ENCODE measurements at regions not wholly inside any gene's neighbourhood (a gene's known extent, or its start where the extent isn't known, plus 50 kb on each side); places are given as distances from the start of the nearest gene placed in this dataset.
"Not testable (repeated sequence)": the region's sequence is repeated elsewhere in the genome, so short reads cannot be mapped to it uniquely, and the experiment has no call there.

DNA sequence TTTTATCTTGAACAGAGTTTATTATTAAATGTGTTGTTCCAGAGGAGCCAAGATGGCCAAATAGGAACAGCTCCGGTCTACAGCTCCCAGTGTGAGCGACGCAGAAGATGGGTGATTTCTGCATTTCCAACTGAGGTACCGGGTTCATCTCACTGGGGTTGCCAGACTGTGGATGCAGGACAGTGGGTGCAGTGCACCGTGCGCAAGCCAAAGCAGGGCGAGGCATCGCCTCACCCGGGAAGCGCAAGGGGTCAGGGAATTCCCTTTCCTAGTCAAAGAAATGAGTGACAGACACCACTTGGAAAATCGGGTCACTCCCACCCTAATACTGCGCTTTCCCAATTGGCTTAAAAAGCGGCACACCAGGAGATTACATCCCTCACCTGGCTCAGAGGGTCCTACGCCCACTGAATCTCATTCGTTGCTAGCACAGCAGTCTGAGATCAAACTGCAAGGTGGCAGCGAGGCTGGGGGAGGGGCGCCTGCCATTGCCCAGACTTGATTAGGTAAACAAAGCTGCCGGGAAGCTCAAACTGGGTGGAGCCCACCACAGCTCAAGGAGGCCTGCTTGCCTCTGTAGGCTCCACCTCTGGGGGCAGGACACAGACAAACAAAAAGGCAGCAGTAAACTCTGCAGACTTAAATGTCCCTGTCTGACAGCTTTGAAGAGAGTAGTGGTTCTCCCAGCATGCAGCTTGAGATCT is 155.2 kb upstream of the KBTBD8 start:
- H3K4ac ChIP-seq (replicated peaks; ENCODE audit: insufficient read length, low read depth, low read length); H3K18ac ChIP-seq (ENCODE audit: extremely low read depth, low read length); POLR2A ChIA-PET (ENCODE audit: partially characterized antibody); H4K20me1 ChIP-seq (replicated peaks in 1 of 2; ENCODE audit: control insufficient read depth in 1 of 2, insufficient read depth in 2 of 2, low read length in 2 of 2); H3K23ac ChIP-seq (ENCODE audit: insufficient read length); H3K9me3 ChIP-seq (ENCODE audit: insufficient read depth in 2 of 2, low read depth in 1 of 2, low read length in 1 of 2); H2BK5ac ChIP-seq (ENCODE audit: low read depth, low read length); H4K8ac ChIP-seq (ENCODE audit: extremely low read depth, insufficient read depth, low read length); H2AK5ac ChIP-seq (ENCODE audit: low read depth, low read length); H3K79me1 ChIP-seq (ENCODE audit: low read depth, low read length); H3K27me3 ChIP-seq (replicated peaks in 1 of 4; ENCODE audit: control insufficient read depth in 3 of 4, extremely low read depth in 1 of 4, insufficient read depth in 3 of 4, low read length in 3 of 4); H2BK20ac ChIP-seq (ENCODE audit: low read length); H3K27ac ChIP-seq (ENCODE audit: low read depth, low read length); H2BK12ac ChIP-seq (ENCODE audit: low read depth, low read length); H4K5ac ChIP-seq (ENCODE audit: insufficient read length, low read depth, low read length); H2BK120ac ChIP-seq (replicated peaks; ENCODE audit: low read depth, low read length); H3K23me2 ChIP-seq (ENCODE audit: low read depth, low read length); H2BK15ac ChIP-seq (ENCODE audit: low read length); H3K36me3 ChIP-seq (ENCODE audit: control insufficient read depth in 2 of 4, insufficient read depth in 4 of 4, low read length in 3 of 4); H4K91ac ChIP-seq (replicated peaks; ENCODE audit: insufficient read length, low read length); FAIRE-seq; H3K9ac ChIP-seq (replicated peaks in 1 of 4; ENCODE audit: extremely low read depth in 1 of 4, low read depth in 3 of 4, low read length in 3 of 4); H3K56ac ChIP-seq (replicated peaks; ENCODE audit: insufficient read length, low read depth, low read length); H3K4me1 ChIP-seq (replicated peaks in 1 of 4; ENCODE audit: control insufficient read depth in 3 of 4, insufficient read depth in 4 of 4, low read length in 3 of 4); H3K79me2 ChIP-seq (ENCODE audit: control insufficient read depth in 1 of 2, insufficient read depth in 2 of 2, low read length in 2 of 2); H3K14ac ChIP-seq (ENCODE audit: insufficient read length); H2AFZ ChIP-seq (ENCODE audit: low read length); H3K4me3 ChIP-seq (ENCODE audit: extremely low read depth in 1 of 4, insufficient read depth in 2 of 4, low read depth in 3 of 4, low read length in 4 of 4): not testable (repeated sequence)
- DNase-seq (ENCODE audit: low read depth in 1 of 2, low spot score in 2 of 2), result peak in 1 of 2 experiments; percentile 58
- CTCF ChIA-PET (ENCODE audit: partially characterized antibody), result interaction anchor here (0.8 to 3.8 kb wide), 6 partner anchors 15 to 39 kb away, joined by 3 to 19 read pairs (median 5); no protein-coding TSS in a partner anchor
- WGBS, 2 experiments (ENCODE audit: extremely low coverage in 1 of 2, insufficient coverage in 1 of 2, insufficient read length in 1 of 2, insufficient replicate concordance in 2 of 2, low coverage in 1 of 2, low lambda C conversion rate in 2 of 2, missing lambda C conversion rate in 1 of 2), result 86% methylated on average over 18 of the region's 18 CpGs; no CpG with 5 or more reads in 1 of the 2 experiments
- peak overlapping the region; percentile 28 to 29; a peak in 2 of 4 replicates for H3K4me2 ChIP-seq (ENCODE audit: insufficient read depth in 1 of 2, low read depth in 2 of 2, low read length in 2 of 2)

Data from H1 (cell line).